Ishikawa (cell line): ENCODE measurements at regions not wholly inside any gene's neighbourhood (a gene's known extent, or its start where the extent isn't known, plus 50 kb on each side); places are given as distances from the start of the nearest gene placed in this dataset.

Experiments
- CEBPB ChIP-seq: IDR thresholded peaks from 2 replicates; pipeline ENCODE4 v1.6.1; 2012
- FOXM1 ChIP-seq: IDR thresholded peaks from 2 replicates; pipeline ENCODE4 v1.6.1; 2012; ENCODE audit warnings: low read depth, borderline replicate concordance
- RAD21 ChIP-seq: IDR thresholded peaks from 2 replicates; pipeline ENCODE4 v1.6.1; 2012; ENCODE audit warnings: low read depth
- REST ChIP-seq: IDR thresholded peaks from 2 replicates; pipeline ENCODE4 v1.6.1; 2012; ENCODE audit warnings: low read depth, mild to moderate bottlenecking
- TAF1 ChIP-seq: IDR thresholded peaks from 2 replicates; pipeline ENCODE4 v1.6.1; 2012; ENCODE audit warnings: low read depth, mild to moderate bottlenecking
- TEAD4 ChIP-seq: IDR thresholded peaks from 2 replicates; pipeline ENCODE4 v1.6.1; 2012
- YY1 ChIP-seq: IDR thresholded peaks from 2 replicates; pipeline ENCODE4 v1.6.1; 2012; ENCODE audit warnings: low read depth

GRCh38 chr4:108313546-108314339, 145.0 kb upstream of the LEF1 start:
- no peak for TF ChIP-seq TAF1
- no peak for TF ChIP-seq YY1
- TF ChIP-seq FOXM1: no peak
- TF ChIP-seq CEBPB: no peak
- no peak for TF ChIP-seq RAD21
- no peak for TF ChIP-seq REST
- TF ChIP-seq TEAD4: no peak
